ENCODE measurements at regions not wholly inside any gene's neighbourhood (a gene's known extent, or its start where the extent isn't known, plus 50 kb on each side); places are given as distances from the start of the nearest gene placed in this dataset.

DNA sequence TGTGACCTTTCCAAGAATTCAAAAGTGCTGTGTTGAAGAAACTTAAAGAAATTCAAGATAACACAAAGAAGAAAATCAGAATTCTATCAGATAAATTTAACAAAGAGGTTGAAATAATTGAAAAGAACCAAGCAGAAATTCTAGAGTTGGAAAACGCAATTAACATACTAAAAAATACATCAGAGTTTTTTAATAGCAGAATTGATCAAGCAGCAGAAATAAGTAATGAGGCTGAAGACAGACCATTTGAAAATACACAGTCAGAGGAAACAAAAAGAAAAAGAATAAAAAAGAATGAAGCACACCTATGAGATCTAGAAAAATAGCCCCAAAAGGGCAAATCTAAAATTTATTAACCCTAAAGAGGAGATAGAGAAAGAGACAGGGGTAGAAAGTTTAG, 218.1 kb upstream of the KAZN start:
- no peaks in the 10 kb centered on the region for H3K4me1 ChIP-seq (ENCODE audit: control insufficient read depth, extremely low read depth, insufficient read depth, low read length)
- no peaks in the 10 kb centered on the region for H3K79me2 ChIP-seq (ENCODE audit: control insufficient read depth, insufficient read depth, low read length)
- H3K27ac ChIP-seq (ENCODE audit: control insufficient read depth, insufficient read depth, low read length), result no peak overlapping the region
- no peaks in the 10 kb centered on the region for H3K9me3 ChIP-seq (ENCODE audit: control insufficient read depth, low read depth, low read length)
- FAIRE-seq (no peak), DNase-seq (ENCODE audit: low read depth, low spot score) (no peak)
- no peak overlapping the region for H3K4me2 ChIP-seq (ENCODE audit: control insufficient read depth, extremely low read depth, insufficient read depth, low read depth, low read length)
- no peak overlapping the region for H2AFZ ChIP-seq (ENCODE audit: control insufficient read depth, low read length)
- H3K9me1 ChIP-seq (ENCODE audit: control insufficient read depth, extremely low read depth, insufficient read depth, low read length), result no peaks in the 10 kb centered on the region
- no peaks in the 10 kb centered on the region for H3K27me3 ChIP-seq (ENCODE audit: control insufficient read depth, extremely low read depth, insufficient read depth, low read length)
- dilution Hi-C loops (cut with MboI; ENCODE audit: extremely low pct_ligation_motif_present, low sequenced_read_pairs), result no loop called here
- no peak for TF ChIP-seq EZH2 (IDR thresholded peaks at IDR 0.05; ENCODE audit: low read length)
- TF ChIP-seq, protein P1, sequence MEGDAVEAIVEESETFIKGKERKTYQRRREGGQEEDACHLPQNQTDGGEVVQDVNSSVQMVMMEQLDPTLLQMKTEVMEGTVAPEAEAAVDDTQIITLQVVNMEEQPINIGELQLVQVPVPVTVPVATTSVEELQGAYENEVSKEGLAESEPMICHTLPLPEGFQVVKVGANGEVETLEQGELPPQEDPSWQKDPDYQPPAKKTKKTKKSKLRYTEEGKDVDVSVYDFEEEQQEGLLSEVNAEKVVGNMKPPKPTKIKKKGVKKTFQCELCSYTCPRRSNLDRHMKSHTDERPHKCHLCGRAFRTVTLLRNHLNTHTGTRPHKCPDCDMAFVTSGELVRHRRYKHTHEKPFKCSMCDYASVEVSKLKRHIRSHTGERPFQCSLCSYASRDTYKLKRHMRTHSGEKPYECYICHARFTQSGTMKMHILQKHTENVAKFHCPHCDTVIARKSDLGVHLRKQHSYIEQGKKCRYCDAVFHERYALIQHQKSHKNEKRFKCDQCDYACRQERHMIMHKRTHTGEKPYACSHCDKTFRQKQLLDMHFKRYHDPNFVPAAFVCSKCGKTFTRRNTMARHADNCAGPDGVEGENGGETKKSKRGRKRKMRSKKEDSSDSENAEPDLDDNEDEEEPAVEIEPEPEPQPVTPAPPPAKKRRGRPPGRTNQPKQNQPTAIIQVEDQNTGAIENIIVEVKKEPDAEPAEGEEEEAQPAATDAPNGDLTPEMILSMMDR (optimal IDR thresholded peaks at IDR 0.05 in 1 of 3, IDR thresholded peaks at IDR 0.05 in 1 of 3, conservative IDR thresholded peaks at IDR 0.05 in 1 of 3; ENCODE audit: extremely low read depth in 1 of 3, insufficient read depth in 2 of 3, low read length in 3 of 3), result no peak
- no peak overlapping the region for H3K4me3 ChIP-seq (ENCODE audit: control insufficient read depth in 2 of 3, extremely low read depth in 1 of 3, insufficient read depth in 2 of 3, low read depth in 1 of 3, low read length in 3 of 3)
- no peaks in the 10 kb centered on the region for H4K20me1 ChIP-seq (ENCODE audit: control insufficient read depth, extremely low read depth, insufficient read depth, low read length)
- no peaks in the 10 kb centered on the region for H3K36me3 ChIP-seq (ENCODE audit: control insufficient read depth in 2 of 2, extremely low read depth in 1 of 2, insufficient read depth in 2 of 2, low read length in 2 of 2)
- H3K9ac ChIP-seq (ENCODE audit: control insufficient read depth, extremely low read depth, insufficient read depth, low read length), result no peak overlapping the region

GRCh38 chr1:14390816-14391215, 207.7 kb upstream of the KAZN start:
- no peak overlapping the region for H3K27ac ChIP-seq (ENCODE audit: control insufficient read depth, insufficient read depth, low read length)
- dilution Hi-C loops (cut with MboI; ENCODE audit: extremely low pct_ligation_motif_present, low sequenced_read_pairs), result no loop called here
- DNase-seq (ENCODE audit: low read depth, low spot score) (no peak), FAIRE-seq (no peak)
- H3K4me1 ChIP-seq (ENCODE audit: control insufficient read depth, extremely low read depth, insufficient read depth, low read length), result no peaks in the 10 kb centered on the region
- no peak overlapping the region for H3K9ac ChIP-seq (ENCODE audit: control insufficient read depth, extremely low read depth, insufficient read depth, low read length)
- no peak overlapping the region for H3K4me3 ChIP-seq (ENCODE audit: control insufficient read depth in 2 of 3, extremely low read depth in 1 of 3, insufficient read depth in 2 of 3, low read depth in 1 of 3, low read length in 3 of 3)
- no peaks in the 10 kb centered on the region for H4K20me1 ChIP-seq (ENCODE audit: control insufficient read depth, extremely low read depth, insufficient read depth, low read length)
- H3K9me3 ChIP-seq (ENCODE audit: control insufficient read depth, low read depth, low read length), result no peaks in the 10 kb centered on the region
- H3K9me1 ChIP-seq (ENCODE audit: control insufficient read depth, extremely low read depth, insufficient read depth, low read length), result no peaks in the 10 kb centered on the region
- H3K4me2 ChIP-seq (ENCODE audit: control insufficient read depth, extremely low read depth, insufficient read depth, low read depth, low read length), result no peak overlapping the region
- no peak overlapping the region for H2AFZ ChIP-seq (ENCODE audit: control insufficient read depth, low read length)
- no peaks in the 10 kb centered on the region for H3K27me3 ChIP-seq (ENCODE audit: control insufficient read depth, extremely low read depth, insufficient read depth, low read length)
- TF ChIP-seq, protein P1 (optimal IDR thresholded peaks at IDR 0.05 in 1 of 3, IDR thresholded peaks at IDR 0.05 in 1 of 3, conservative IDR thresholded peaks at IDR 0.05 in 1 of 3; ENCODE audit: extremely low read depth in 1 of 3, insufficient read depth in 2 of 3, low read length in 3 of 3), result no peak
- TF ChIP-seq EZH2 (IDR thresholded peaks at IDR 0.05; ENCODE audit: low read length), result no peak
- H3K79me2 ChIP-seq (ENCODE audit: control insufficient read depth, insufficient read depth, low read length), result no peaks in the 10 kb centered on the region
- H3K36me3 ChIP-seq (ENCODE audit: control insufficient read depth in 2 of 2, extremely low read depth in 1 of 2, insufficient read depth in 2 of 2, low read length in 2 of 2), result no peaks in the 10 kb centered on the region
